Progenitor cell of endocrine pancreas (in vitro differentiated cells): ENCODE measurements at regions not wholly inside any gene's neighbourhood (a gene's known extent, or its start where the extent isn't known, plus 50 kb on each side); places are given as distances from the start of the nearest gene placed in this dataset.

Source experiments
- DNase-seq: peaks from one replicate; pipeline ENCODE4 v3.0.0; 2021; ENCODE audit warnings: low spot score; ENCODE audit not compliant: unreplicated experiment
- H3K27ac Mint-ChIP-seq: 2 replicates; pipeline ENCODE4 v1.8.0; 2021; ENCODE audit warnings: mild to moderate bottlenecking, moderate library complexity, mixed read lengths
- H3K27me3 Mint-ChIP-seq: 2 replicates; pipeline ENCODE4 v1.8.0; 2021; ENCODE audit warnings: mixed read lengths
- H3K36me3 Mint-ChIP-seq: 2 replicates; pipeline ENCODE4 v1.8.0; 2022; ENCODE audit warnings: mixed read lengths; ENCODE audit not compliant: insufficient read depth
- H3K4me1 Mint-ChIP-seq: 2 replicates; pipeline ENCODE4 v1.8.0; 2021; ENCODE audit warnings: low read depth, mixed read lengths
- H3K4me3 Mint-ChIP-seq: 2 replicates; pipeline ENCODE4 v1.8.0; 2021; ENCODE audit warnings: low read depth, mild to moderate bottlenecking, moderate library complexity, mixed read lengths
- H3K9me3 Mint-ChIP-seq: 2 replicates; pipeline ENCODE4 v1.8.0; 2021; ENCODE audit warnings: low read depth, mixed read lengths
- CTCF ChIP-seq: fragments of 200-600 bp; sonication (generic); IDR thresholded peaks from one replicate; pipeline ENCODE4 v1.5.0; 2021; ENCODE audit warnings: antibody characterized with exemption, mild to moderate bottlenecking; ENCODE audit not compliant: unreplicated experiment

- Mint-ChIP-seq H3K27ac (no peak overlapping the region), H3K36me3 (no peaks in the 10 kb centered on the region), H3K9me3 (no peaks in the 10 kb centered on the region), H3K4me3 (no peak overlapping the region), H3K27me3 (no peaks in the 10 kb centered on the region), H3K4me1 (peaks cover 2% of the 10 kb centered on the region)
- DNase-seq = no peak
- TF ChIP-seq CTCF = no peak
Measured at GRCh38 chr14:98456231-98456630, 815.8 kb downstream of the BCL11B start.

- H3K36me3 Mint-ChIP-seq = no peaks in the 10 kb centered on the region
- no peaks in the 10 kb centered on the region for H3K4me1 Mint-ChIP-seq
- H3K27me3 Mint-ChIP-seq = no peaks in the 10 kb centered on the region
- no peaks in the 10 kb centered on the region for H3K9me3 Mint-ChIP-seq
- H3K4me3 Mint-ChIP-seq = no peak overlapping the region
- TF ChIP-seq CTCF = no peak
- H3K27ac Mint-ChIP-seq = no peak overlapping the region
- no peak for DNase-seq
Measured at GRCh38 chr14:98458702-98459101, 813.3 kb downstream of the BCL11B start.

- DNase-seq = no peak
- no peaks in the 10 kb centered on the region for H3K4me1 Mint-ChIP-seq
- H3K27ac Mint-ChIP-seq = no peak overlapping the region
- H3K9me3 Mint-ChIP-seq = no peaks in the 10 kb centered on the region
- no peak for TF ChIP-seq CTCF
- peaks cover 3% of the 10 kb centered on the region for H3K27me3 Mint-ChIP-seq
- H3K36me3 Mint-ChIP-seq = no peaks in the 10 kb centered on the region
- no peak overlapping the region for H3K4me3 Mint-ChIP-seq
Measured at GRCh38 chr14:98462908-98463307, 809.1 kb downstream of the BCL11B start.

DNA sequence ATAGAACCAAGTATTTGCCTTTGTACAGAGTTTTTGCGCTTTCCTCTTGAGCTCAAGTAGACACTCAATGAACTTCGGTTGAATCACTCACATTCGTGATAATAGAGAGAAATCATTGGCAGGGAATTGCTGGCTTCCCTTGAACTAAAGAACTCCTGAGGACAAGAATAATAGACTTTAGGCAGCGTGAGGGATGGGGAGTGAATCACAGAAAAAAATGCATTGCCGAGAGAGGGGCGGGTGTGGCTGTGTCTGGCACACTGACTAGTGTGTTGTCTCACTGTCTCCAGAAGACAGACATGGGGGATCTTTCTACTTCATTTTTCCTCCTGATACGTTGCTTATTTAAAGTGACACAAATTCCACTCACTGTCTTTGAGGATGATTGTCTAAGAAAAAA, 805.2 kb downstream of the BCL11B start:
- H3K36me3 Mint-ChIP-seq = no peaks in the 10 kb centered on the region
- no peak overlapping the region for H3K27ac Mint-ChIP-seq
- peaks cover 7% of the 10 kb centered on the region for H3K27me3 Mint-ChIP-seq
- H3K4me3 Mint-ChIP-seq = no peak overlapping the region
- no peak for TF ChIP-seq CTCF
- no peak for DNase-seq
- H3K9me3 Mint-ChIP-seq = no peaks in the 10 kb centered on the region
- peaks cover 10% of the 10 kb centered on the region for H3K4me1 Mint-ChIP-seq

GRCh38 chr14:98470663-98471062, 801.3 kb downstream of the BCL11B start:
- no peak for TF ChIP-seq CTCF
- Mint-ChIP-seq H3K9me3 (no peaks in the 10 kb centered on the region), H3K27ac (no peak overlapping the region), H3K4me1 (peaks cover 12% of the 10 kb centered on the region), H3K27me3 (peaks cover 7% of the 10 kb centered on the region), H3K4me3 (no peak overlapping the region), H3K36me3 (no peaks in the 10 kb centered on the region)
- DNase-seq = no peak

GRCh38 chr14:98474900-98475299, 797.1 kb downstream of the BCL11B start:
- Mint-ChIP-seq H3K4me1 (peaks cover 12% of the 10 kb centered on the region), H3K4me3 (no peak overlapping the region), H3K27me3 (no peaks in the 10 kb centered on the region), H3K36me3 (no peaks in the 10 kb centered on the region), H3K9me3 (no peaks in the 10 kb centered on the region), H3K27ac (no peak overlapping the region)
- DNase-seq = no peak
- no peak for TF ChIP-seq CTCF
